Activated CD4-positive, alpha-beta memory T cell treated with anti-CD3 and anti-CD28 coated beads for 36 hours (primary cell): ENCODE measurements at regions not wholly inside any gene's neighbourhood (a gene's known extent, or its start where the extent isn't known, plus 50 kb on each side); places are given as distances from the start of the nearest gene placed in this dataset.

ENCODE experiments used
- CTCF ChIA-PET: fragments of 350-600 bp; sonication (Branson Sonifier 250); formaldehyde crosslinking; loops from one replicate; lab custom pipeline; 2021; ENCODE audit warnings: antibody characterized with exemption, inconsistent platforms; lab: Charles Lee
- POLR2A ChIA-PET: fragments of 350-600 bp; sonication (Branson Sonifier 250); formaldehyde crosslinking; loops from one replicate; lab custom pipeline; 2021; ENCODE audit warnings: antibody characterized with exemption; lab: Charles Lee
- DNase-seq: peaks from one replicate; pipeline ENCODE4 v3.0.0-alpha.2; 2020
- H3K27ac Mint-ChIP-seq: one replicate; pipeline ENCODE4 v1.8.0; 2021; ENCODE audit warnings: mixed read lengths
- H3K27me3 Mint-ChIP-seq: one replicate; pipeline ENCODE4 v1.8.0; 2021; ENCODE audit warnings: mixed read lengths
- H3K36me3 Mint-ChIP-seq: one replicate; pipeline ENCODE4 v1.8.0; 2021; ENCODE audit warnings: mixed read lengths
- H3K4me1 Mint-ChIP-seq: one replicate; pipeline ENCODE4 v1.8.0; 2021; ENCODE audit warnings: low read depth, mixed read lengths
- H3K4me3 Mint-ChIP-seq: one replicate; pipeline ENCODE4 v1.8.0; 2021; ENCODE audit warnings: mild to moderate bottlenecking, mixed read lengths
- H3K9me3 Mint-ChIP-seq: one replicate; pipeline ENCODE4 v1.8.0; 2021; ENCODE audit warnings: mixed read lengths
- intact Hi-C: fragments of 100-400 bp; cut with micrococcal nuclease; formaldehyde crosslinking; loops from one replicate; pipeline ENCODE4 v1.15.1; 2023

DNA sequence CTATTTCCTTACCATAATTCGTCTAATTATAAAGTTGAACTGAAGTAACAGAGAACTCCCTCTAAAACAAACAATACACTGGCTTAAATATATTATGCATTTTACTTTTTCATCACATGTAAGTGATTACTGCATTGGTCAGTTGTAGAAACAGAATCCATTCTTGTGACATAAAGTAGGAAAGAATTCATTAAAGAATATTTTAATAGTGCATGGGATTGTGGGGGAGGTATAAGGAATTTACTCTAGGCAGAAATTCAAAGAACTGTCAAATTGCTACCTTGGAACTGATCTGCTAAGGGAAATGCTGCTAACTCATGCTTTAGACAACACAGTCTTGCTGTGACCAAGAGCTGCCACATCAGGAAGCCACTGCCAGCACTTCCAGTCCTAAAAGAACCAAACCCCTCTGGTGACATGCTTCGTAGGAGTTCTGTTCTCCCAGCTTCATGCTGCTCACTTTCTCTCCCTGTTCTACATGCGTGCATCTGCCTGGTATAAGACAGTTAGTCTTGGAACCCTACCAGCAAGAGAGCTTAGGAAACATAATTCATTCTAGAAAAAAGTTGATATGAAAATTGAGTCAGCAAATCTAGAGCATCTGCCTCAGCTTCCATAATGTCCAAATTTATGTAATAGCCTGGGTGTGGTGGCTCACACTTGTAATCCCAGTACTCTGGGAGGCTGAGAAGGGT, 1137.6 kb upstream of the NXPH2 start:
- POLR2A ChIA-PET, result interaction anchor here (0.8 kb wide), 1 partner anchor 698 kb away, joined by 3 read pairs; no protein-coding TSS in a partner anchor

DNA sequence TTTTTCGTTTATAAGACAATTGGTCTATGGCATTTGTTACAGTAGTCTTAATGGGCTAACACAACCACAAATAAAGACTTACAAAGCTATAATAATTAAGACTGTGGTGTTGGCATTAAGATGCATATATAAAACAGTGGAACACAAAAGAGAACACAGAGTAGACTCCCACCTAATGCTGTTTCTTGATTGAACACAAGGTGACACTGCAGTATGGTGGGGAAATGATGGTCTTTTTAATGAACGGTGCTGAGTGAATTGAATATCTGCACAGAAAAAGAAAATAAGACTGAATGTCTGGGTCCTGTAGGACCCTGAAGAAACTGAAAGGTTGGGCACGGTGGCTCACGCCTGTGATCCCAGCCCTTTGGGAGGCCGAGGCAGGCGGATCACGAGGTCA, 1136.6 kb upstream of the NXPH2 start:
- H3K27ac Mint-ChIP-seq, result no peak overlapping the region
- H3K4me3 Mint-ChIP-seq, result no peak overlapping the region
- no peaks in the 10 kb centered on the region for H3K4me1 Mint-ChIP-seq
- intact Hi-C loops, result no loop called here
- CTCF ChIA-PET, result no interaction called here
- H3K9me3 Mint-ChIP-seq, result peaks cover 24% of the 10 kb centered on the region
- no peaks in the 10 kb centered on the region for H3K36me3 Mint-ChIP-seq
- no peak for DNase-seq
- POLR2A ChIA-PET, result no interaction called here
- no peaks in the 10 kb centered on the region for H3K27me3 Mint-ChIP-seq

More for the DNA sequence above, 1137.6 kb upstream of the NXPH2 start:
- H3K4me3 Mint-ChIP-seq, result no peak overlapping the region
- no peaks in the 10 kb centered on the region for H3K4me1 Mint-ChIP-seq
- intact Hi-C loops, result no loop called here
- H3K36me3 Mint-ChIP-seq, result no peaks in the 10 kb centered on the region
- CTCF ChIA-PET, result no interaction called here
- no peak overlapping the region for H3K27ac Mint-ChIP-seq
- H3K27me3 Mint-ChIP-seq, result no peaks in the 10 kb centered on the region
- no peak for DNase-seq
- peaks cover 19% of the 10 kb centered on the region for H3K9me3 Mint-ChIP-seq

DNA sequence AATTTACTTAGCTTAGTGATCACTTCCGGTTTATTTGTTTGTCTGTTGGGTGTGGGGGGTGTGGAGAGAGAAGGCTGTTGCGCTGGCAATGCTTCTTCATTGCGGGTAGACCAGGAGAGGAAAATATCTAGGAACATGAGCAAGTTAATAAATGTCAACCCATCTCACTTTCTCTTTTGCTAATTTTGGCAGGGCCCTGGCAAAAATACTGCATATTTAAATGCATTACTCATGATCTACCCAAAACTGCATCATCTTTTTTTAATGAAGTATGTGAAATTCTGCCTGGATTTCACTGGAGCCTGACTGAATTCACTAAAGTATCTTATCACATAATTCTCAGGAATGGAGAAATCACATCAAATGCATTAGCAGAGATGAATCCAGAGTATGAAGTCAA, 1131.0 kb upstream of the NXPH2 start:
- no peak for DNase-seq
- H3K9me3 Mint-ChIP-seq, result peaks cover 16% of the 10 kb centered on the region
- intact Hi-C loops, result no loop called here
- ChIA-PET CTCF (no interaction called here), POLR2A (no interaction called here)
- H3K27ac Mint-ChIP-seq, result no peak overlapping the region
- H3K4me3 Mint-ChIP-seq, result no peak overlapping the region
- no peaks in the 10 kb centered on the region for H3K36me3 Mint-ChIP-seq
- no peaks in the 10 kb centered on the region for H3K4me1 Mint-ChIP-seq
- H3K27me3 Mint-ChIP-seq, result no peaks in the 10 kb centered on the region

DNA sequence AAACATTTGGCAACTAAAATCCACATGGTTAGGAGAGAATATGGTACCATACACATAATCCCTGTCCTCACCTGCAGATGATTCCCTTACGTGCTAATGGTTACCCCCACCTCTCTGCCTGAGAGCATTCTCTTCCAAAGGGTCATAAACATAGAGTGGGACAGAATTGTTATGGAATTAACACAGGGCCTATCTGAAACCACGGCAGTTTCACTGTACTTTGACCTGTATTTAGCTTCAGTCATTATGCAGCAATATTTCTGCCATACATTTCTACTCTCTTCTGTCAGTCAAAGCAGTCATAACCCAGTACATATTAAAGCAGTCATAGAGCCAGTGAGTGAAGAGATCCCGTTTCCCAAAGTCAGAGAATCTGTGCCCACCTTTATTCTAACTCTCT, 1128.9 kb upstream of the NXPH2 start:
- Mint-ChIP-seq H3K27ac (no peak overlapping the region), H3K36me3 (no peaks in the 10 kb centered on the region), H3K9me3 (peaks cover 25% of the 10 kb centered on the region), H3K27me3 (no peaks in the 10 kb centered on the region), H3K4me3 (no peak overlapping the region), H3K4me1 (no peaks in the 10 kb centered on the region)
- no peak for DNase-seq
- ChIA-PET POLR2A (no interaction called here), CTCF (no interaction called here)
- intact Hi-C loops, result no loop called here

DNA sequence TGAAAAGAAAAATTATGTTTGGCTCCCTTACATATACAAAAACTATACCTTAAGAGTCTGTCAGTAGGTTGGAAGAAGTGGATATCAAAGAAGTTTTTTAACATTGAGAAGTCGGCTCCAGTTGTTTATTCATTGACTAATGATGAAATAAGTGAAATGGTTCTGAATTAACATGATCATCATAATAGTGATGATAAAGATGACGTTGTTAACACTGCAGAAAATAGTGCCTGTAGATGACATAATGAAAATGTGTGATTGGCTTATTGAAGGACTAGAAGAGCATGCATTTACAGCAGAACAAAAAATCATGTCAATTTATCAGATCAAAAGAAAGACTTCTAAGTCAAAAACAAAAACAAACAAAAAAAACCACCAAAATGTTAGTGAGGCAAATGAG, 1125.4 kb upstream of the NXPH2 start:
- Mint-ChIP-seq H3K27ac (no peak overlapping the region), H3K27me3 (no peaks in the 10 kb centered on the region), H3K9me3 (peaks cover 17% of the 10 kb centered on the region), H3K36me3 (no peaks in the 10 kb centered on the region), H3K4me3 (no peak overlapping the region), H3K4me1 (no peaks in the 10 kb centered on the region)
- ChIA-PET POLR2A (no interaction called here), CTCF (no interaction called here)
- DNase-seq, result no peak
- intact Hi-C loops, result no loop called here

DNA sequence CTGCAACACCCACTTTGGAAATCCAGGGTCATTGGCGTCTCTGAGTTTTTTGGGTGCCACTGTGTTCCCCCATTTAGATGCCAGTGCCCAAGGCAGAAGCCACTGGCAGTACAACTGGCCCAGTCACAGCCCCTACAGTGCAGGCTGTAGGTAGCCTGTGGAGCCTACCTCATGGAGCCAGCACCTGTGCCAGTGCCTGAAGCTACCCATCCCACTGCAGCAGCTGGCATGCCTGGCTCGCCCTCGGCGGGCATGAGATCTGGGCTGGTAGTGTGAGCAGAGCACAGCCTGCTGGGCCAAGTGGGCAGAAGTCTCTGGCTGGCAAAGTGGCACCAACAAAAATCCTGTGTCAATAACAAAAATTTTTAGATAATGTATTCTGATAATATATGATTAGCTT, 1111.4 kb upstream of the NXPH2 start:
- H3K9me3 Mint-ChIP-seq, result peaks cover 9% of the 10 kb centered on the region
- H3K36me3 Mint-ChIP-seq, result no peaks in the 10 kb centered on the region
- intact Hi-C loops, result no loop called here
- no peaks in the 10 kb centered on the region for H3K27me3 Mint-ChIP-seq
- POLR2A ChIA-PET, result no interaction called here
- no peaks in the 10 kb centered on the region for H3K4me1 Mint-ChIP-seq
- CTCF ChIA-PET, result no interaction called here
- no peak overlapping the region for H3K27ac Mint-ChIP-seq
- no peak for DNase-seq
- H3K4me3 Mint-ChIP-seq, result no peak overlapping the region

DNA sequence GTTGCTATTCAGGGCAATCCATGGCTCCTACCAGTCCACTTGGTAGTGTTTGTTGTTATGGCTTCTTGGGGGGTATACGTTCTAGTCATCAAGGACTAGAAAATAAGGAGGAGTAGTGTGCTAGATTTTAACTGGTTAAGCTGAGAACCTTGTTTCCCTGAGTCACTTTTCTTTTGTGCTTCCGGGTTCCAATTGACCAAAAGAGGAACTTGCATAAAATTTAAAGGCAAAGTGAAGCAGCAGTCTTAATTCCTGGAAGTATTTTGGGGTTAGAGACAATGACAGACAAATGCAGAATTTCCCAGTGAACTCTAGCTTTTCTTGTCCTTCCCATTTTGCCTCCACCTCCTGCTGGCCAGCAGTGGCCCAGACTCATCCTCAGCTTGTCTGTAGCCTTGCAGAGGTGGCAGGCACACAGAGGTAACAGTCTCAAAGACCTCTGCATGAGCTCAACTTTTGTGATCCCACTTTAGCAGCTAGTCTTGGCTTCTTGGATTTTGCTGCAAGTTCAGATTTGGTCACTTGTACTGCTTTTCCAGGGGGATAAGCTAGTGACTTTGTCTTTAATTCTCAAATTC, 1105.8 kb upstream of the NXPH2 start:
- Mint-ChIP-seq H3K27me3 (no peaks in the 10 kb centered on the region), H3K4me1 (no peaks in the 10 kb centered on the region), H3K27ac (no peak overlapping the region), H3K36me3 (no peaks in the 10 kb centered on the region), H3K9me3 (peaks cover 13% of the 10 kb centered on the region), H3K4me3 (no peak overlapping the region)
- DNase-seq, result no peak
- CTCF ChIA-PET, result no interaction called here
- POLR2A ChIA-PET, result no interaction called here
- intact Hi-C loops, result no loop called here

DNA sequence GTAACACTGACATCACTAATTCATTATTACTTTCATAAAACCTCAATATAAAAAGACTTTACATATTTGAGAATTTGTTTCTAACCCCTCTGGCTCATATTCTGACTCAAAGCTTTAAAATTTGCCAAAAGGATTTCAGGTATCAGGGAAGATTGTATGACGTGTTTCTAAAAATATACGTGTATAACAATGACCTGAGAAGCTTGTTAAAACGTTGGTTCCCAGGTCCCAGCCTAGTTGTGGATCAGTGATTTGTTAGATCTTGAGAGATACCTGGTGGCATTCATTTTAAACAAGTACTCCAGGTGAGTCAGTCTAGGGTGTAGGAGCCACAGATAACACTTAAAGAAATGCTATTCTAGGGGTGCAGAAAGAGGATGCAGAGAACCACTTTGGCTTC, 1096.8 kb upstream of the NXPH2 start:
- no peak for DNase-seq
- H3K27me3 Mint-ChIP-seq, result no peaks in the 10 kb centered on the region
- H3K36me3 Mint-ChIP-seq, result no peaks in the 10 kb centered on the region
- CTCF ChIA-PET, result no interaction called here
- H3K4me3 Mint-ChIP-seq, result no peak overlapping the region
- peaks cover 8% of the 10 kb centered on the region for H3K9me3 Mint-ChIP-seq
- POLR2A ChIA-PET, result no interaction called here
- H3K27ac Mint-ChIP-seq, result no peak overlapping the region
- H3K4me1 Mint-ChIP-seq, result no peaks in the 10 kb centered on the region
- intact Hi-C loops, result no loop called here

DNA sequence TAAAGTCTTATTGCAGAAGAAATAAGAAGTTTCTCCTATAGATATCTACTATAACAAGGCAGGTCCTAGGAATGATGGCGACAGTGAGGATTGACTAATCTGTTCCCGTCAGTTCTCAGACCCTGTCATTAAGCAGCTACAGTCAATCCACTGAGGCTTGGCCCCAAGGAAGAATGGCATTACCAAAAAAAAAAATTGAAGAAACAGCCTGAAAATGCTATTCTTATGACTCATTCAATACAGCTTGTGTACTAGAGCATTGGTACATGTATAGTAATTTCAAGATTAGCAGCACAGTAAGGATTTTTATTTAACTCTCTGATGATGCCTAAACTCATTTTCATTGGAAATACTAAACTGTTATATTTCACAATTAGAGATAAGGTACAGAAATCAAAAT, 1096.1 kb upstream of the NXPH2 start:
- H3K36me3 Mint-ChIP-seq, result no peaks in the 10 kb centered on the region
- DNase-seq, result no peak
- H3K27me3 Mint-ChIP-seq, result no peaks in the 10 kb centered on the region
- POLR2A ChIA-PET, result no interaction called here
- intact Hi-C loops, result no loop called here
- H3K9me3 Mint-ChIP-seq, result peaks cover 8% of the 10 kb centered on the region
- H3K27ac Mint-ChIP-seq, result no peak overlapping the region
- CTCF ChIA-PET, result no interaction called here
- H3K4me1 Mint-ChIP-seq, result no peaks in the 10 kb centered on the region
- no peak overlapping the region for H3K4me3 Mint-ChIP-seq

DNA sequence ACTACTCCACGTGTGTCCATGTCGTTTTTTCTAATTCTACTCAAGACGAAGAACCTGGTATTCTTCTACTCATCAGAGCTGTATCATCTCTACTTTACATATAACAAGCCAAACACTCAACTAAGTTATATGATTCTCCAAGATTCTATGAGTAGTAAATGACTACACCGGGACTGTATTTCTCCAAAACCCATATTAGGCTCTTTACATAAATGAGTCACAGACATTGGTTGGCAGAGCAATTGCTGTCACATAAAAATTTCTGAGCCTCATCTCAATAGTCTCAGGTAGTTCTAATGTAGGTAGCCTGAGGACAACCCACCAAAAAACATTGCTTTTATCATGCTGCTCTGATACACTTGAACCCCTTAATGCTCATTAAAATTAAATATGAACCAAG, 1092.3 kb upstream of the NXPH2 start:
- Mint-ChIP-seq H3K4me3 (no peak overlapping the region), H3K27ac (no peak overlapping the region), H3K27me3 (no peaks in the 10 kb centered on the region), H3K36me3 (no peaks in the 10 kb centered on the region), H3K4me1 (no peaks in the 10 kb centered on the region), H3K9me3 (peaks cover 11% of the 10 kb centered on the region)
- CTCF ChIA-PET, result no interaction called here
- intact Hi-C loops, result no loop called here
- POLR2A ChIA-PET, result no interaction called here
- no peak for DNase-seq

DNA sequence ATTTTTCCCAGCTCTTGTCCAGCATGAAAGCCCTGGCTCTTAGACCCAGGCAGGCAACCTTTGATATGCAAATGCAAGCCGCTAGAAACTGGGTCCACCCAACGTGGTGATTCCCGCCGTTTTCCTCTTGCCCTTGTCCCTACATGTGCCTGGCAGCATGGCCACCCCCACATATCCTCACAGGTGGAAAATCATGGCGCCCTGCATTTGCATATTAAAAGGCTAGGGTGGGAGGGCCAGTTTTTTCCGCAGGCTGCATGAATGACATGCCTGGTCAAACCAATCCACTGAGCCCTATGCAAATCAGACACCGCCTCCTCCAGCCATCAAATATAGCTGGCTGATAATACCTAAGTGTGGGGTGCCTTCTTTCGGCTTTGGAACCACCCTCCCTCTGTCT, 1091.8 kb upstream of the NXPH2 start:
- Mint-ChIP-seq H3K27me3 (no peaks in the 10 kb centered on the region), H3K27ac (no peak overlapping the region), H3K4me3 (no peak overlapping the region), H3K36me3 (no peaks in the 10 kb centered on the region), H3K4me1 (no peaks in the 10 kb centered on the region), H3K9me3 (peaks cover 15% of the 10 kb centered on the region)
- DNase-seq, result no peak
- POLR2A ChIA-PET, result no interaction called here
- CTCF ChIA-PET, result no interaction called here
- intact Hi-C loops, result no loop called here

DNA sequence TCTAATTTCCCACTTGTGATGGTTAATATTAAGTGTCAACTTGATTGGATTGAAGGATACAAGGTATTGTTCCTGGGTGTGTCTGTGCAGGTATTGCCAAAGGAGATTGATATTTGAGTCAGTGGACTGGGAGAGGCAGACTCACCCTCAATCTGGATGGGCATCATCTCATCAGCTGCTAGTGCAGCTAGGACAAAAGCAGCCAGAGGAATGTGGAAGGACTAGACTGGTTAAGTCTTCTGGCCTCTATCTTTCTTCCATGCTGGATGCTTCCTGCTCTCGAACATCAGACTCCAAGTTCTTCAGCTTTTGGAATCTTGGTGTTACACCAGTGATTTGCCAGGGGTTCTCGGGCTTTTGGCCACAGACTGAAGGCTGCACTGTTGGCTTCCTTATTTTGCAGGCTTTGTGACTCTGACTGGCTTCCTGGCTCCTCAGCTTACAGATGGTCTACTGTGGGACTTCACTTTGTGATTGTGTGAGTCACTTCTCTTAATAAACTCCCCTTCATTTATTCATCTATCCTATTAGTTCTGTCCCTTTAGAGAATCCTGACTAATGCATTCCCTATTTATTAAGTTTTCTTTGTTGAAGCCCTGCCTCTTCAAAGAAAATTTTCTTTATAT, 1087.5 kb upstream of the NXPH2 start:
- no peaks in the 10 kb centered on the region for H3K4me1 Mint-ChIP-seq
- POLR2A ChIA-PET, result no interaction called here
- CTCF ChIA-PET, result no interaction called here

DNA sequence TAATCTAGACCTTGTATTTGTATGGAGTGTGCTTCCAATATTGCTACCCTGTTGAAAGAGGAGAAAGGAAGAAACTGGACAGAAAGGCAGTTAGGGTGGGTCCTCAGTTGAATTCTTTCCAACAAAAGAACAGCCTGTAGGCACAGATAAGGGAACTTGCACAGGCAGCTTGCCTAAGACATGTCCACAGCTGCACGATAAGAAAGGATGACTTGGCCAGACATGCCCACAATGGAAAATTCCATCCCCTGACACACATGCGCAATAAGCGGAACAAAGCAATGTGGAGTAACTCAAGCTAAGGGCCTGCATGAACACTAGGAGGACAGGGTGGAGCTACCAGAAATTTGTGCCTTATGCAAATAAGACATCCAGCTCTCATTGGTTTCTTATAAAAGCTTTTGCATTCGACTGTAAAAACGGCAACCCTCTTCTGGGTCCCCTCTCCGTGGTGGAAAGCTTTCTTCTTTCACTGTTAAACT, 1084.7 kb upstream of the NXPH2 start:
- ChIA-PET POLR2A (no interaction called here), CTCF (no interaction called here)
- no peak for DNase-seq
- Mint-ChIP-seq H3K27me3 (no peaks in the 10 kb centered on the region), H3K4me3 (no peak overlapping the region), H3K9me3 (peaks cover 41% of the 10 kb centered on the region), H3K36me3 (no peaks in the 10 kb centered on the region), H3K27ac (no peak overlapping the region), H3K4me1 (no peaks in the 10 kb centered on the region)
- intact Hi-C loops, result no loop called here

More for the DNA sequence above, 1087.5 kb upstream of the NXPH2 start:
- no peak for DNase-seq
- H3K27ac Mint-ChIP-seq, result no peak overlapping the region
- intact Hi-C loops, result no loop called here
- H3K27me3 Mint-ChIP-seq, result no peaks in the 10 kb centered on the region
- peaks cover 35% of the 10 kb centered on the region for H3K9me3 Mint-ChIP-seq
- H3K4me3 Mint-ChIP-seq, result no peak overlapping the region
- H3K36me3 Mint-ChIP-seq, result no peaks in the 10 kb centered on the region
